PFSK-1 (cell line): ENCODE measurements at regions not wholly inside any gene's neighbourhood (a gene's known extent, or its start where the extent isn't known, plus 50 kb on each side); places are given as distances from the start of the nearest gene placed in this dataset.

Source experiments
- FOXP2 ChIP-seq: optimal IDR thresholded peaks from 2 replicates; pipeline ENCODE3; 2011; ENCODE audit warnings: borderline replicate concordance, control low read depth, inconsistent platforms; ENCODE audit not compliant: insufficient read depth; ENCODE audit errors: extremely low read length, extremely low read depth
- POLR2AphosphoS5 ChIP-seq: IDR thresholded peaks from 2 replicates; pipeline ENCODE4 v1.6.1; 2012; ENCODE audit warnings: low read depth, mild to moderate bottlenecking, control low read depth, low read length, moderate library complexity
- SIN3A ChIP-seq: IDR thresholded peaks from 2 replicates; pipeline ENCODE4 v1.6.1; 2012; ENCODE audit warnings: mild to moderate bottlenecking, low read length, moderate library complexity, borderline replicate concordance; ENCODE audit not compliant: insufficient read depth
- TAF1 ChIP-seq: IDR thresholded peaks from 2 replicates; pipeline ENCODE4 v1.6.1; 2012; ENCODE audit warnings: low read length, control low read depth, borderline replicate concordance; ENCODE audit not compliant: insufficient read depth
- TF ChIP-seq, protein P1 (sequence below), 2 experiments: IDR thresholded peaks; 2 replicates each; pipeline versions ENCODE4 v1.6.1 to v1.8.0; 2011 to 2012; ENCODE audit warnings: low read depth in 2 of 2, low read length in 2 of 2, control low read depth in 1 of 2, inconsistent platforms in 1 of 2, mild to moderate bottlenecking in 1 of 2, moderate library complexity in 1 of 2; ENCODE audit not compliant: insufficient read depth in 1 of 2

DNA sequence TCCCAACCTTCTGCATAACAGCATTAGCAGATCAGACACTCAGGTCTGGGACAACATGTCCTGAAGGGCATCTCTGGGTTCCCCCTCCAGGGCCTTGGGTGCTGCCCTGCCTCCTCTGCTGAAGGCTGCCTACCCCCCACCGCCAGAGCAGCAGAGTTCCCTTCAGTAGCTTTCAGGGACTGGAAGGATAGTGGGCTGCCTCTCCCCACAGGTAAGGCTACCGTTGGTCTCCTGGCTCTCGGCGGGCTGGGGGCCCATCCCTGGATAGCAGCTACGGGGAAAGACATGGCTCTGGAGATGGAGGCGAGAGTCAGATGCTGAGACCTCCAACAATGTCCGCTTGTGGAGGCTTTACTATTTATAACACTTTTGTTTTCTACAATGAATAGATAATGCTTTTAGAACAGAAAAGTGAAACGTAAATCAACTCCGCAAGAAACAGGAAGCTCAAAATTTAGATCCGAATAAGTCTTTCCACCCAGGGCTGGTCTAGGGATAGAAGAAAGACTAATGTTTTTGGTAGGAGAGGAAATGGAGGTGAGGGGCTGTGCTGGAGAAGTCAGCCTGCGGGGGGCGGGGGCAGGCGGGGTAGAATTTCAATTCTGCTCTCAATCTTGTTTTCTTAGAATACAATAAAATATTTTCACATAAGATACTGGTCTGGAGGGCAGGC, 58.4 kb downstream of the ARL4C start:
- TF ChIP-seq, protein P1, sequence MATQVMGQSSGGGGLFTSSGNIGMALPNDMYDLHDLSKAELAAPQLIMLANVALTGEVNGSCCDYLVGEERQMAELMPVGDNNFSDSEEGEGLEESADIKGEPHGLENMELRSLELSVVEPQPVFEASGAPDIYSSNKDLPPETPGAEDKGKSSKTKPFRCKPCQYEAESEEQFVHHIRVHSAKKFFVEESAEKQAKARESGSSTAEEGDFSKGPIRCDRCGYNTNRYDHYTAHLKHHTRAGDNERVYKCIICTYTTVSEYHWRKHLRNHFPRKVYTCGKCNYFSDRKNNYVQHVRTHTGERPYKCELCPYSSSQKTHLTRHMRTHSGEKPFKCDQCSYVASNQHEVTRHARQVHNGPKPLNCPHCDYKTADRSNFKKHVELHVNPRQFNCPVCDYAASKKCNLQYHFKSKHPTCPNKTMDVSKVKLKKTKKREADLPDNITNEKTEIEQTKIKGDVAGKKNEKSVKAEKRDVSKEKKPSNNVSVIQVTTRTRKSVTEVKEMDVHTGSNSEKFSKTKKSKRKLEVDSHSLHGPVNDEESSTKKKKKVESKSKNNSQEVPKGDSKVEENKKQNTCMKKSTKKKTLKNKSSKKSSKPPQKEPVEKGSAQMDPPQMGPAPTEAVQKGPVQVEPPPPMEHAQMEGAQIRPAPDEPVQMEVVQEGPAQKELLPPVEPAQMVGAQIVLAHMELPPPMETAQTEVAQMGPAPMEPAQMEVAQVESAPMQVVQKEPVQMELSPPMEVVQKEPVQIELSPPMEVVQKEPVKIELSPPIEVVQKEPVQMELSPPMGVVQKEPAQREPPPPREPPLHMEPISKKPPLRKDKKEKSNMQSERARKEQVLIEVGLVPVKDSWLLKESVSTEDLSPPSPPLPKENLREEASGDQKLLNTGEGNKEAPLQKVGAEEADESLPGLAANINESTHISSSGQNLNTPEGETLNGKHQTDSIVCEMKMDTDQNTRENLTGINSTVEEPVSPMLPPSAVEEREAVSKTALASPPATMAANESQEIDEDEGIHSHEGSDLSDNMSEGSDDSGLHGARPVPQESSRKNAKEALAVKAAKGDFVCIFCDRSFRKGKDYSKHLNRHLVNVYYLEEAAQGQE (IDR thresholded peaks at IDR 0.05; ENCODE audit: insufficient read depth in 1 of 2, low read depth in 2 of 2, low read length in 2 of 2), result no peak
- TF ChIP-seq FOXP2, result no peak
- TF ChIP-seq POLR2AphosphoS5, result no peak
- no peak for TF ChIP-seq SIN3A
- no peak for TF ChIP-seq TAF1

DNA sequence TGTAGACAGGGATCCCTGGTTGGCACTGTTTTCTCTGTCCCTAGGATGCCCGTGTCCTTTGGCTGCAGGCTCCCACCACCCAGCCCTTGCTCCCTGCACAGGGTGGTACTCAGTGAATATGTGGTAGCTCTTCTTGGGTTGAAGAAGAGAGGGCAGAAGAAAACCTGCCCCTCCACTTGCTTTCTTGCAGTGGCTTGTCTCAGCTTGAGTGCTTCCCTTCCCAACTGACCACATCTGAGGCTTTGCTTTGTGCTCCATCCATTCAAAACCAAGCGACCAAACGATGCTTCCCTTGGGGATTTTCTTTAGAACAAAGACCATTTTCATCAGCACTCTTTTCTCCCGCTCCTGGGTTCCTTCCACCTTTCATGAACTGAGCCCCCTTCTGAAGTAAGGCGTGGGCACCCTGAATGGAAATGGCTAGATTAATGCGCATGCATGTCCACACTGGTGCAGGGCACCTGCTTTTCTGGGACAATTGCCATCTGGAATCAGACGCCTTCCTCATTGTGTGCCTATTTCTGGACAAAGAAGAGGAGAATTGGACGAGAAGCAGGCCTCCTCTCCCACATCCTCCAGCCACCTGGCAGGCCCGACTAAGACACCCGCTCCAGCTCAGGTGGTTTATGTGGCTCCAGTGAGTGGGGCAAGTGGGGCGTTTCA, 59.1 kb downstream of the ARL4C start:
- TF ChIP-seq SIN3A (no peak), POLR2AphosphoS5 (no peak), TAF1 (no peak), FOXP2 (no peak)
- TF ChIP-seq, protein P1 (IDR thresholded peaks at IDR 0.05; ENCODE audit: insufficient read depth in 1 of 2, low read depth in 2 of 2, low read length in 2 of 2), result no peak

DNA sequence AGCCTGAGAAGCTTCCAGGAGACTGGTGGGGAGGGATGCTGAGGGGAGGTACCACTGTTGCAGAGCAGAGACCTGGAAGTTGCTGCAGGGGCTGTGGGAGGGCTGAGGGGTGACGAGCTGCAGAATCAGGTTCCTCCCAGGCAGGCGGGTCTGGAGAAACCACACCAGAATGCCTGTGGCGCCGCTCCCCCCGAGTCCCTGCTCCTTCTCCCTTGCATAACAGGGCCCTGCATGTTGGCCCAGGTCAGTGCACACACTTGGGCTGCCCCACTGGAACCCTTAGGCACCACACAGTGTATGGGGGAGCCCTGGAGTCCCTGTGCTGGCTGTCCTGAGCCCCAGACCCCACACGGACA, 60.4 kb downstream of the ARL4C start:
- TF ChIP-seq, protein P1 (IDR thresholded peaks at IDR 0.05; ENCODE audit: insufficient read depth in 1 of 2, low read depth in 2 of 2, low read length in 2 of 2), result no peak
- TF ChIP-seq POLR2AphosphoS5 (no peak), SIN3A (no peak), FOXP2 (no peak), TAF1 (no peak)

DNA sequence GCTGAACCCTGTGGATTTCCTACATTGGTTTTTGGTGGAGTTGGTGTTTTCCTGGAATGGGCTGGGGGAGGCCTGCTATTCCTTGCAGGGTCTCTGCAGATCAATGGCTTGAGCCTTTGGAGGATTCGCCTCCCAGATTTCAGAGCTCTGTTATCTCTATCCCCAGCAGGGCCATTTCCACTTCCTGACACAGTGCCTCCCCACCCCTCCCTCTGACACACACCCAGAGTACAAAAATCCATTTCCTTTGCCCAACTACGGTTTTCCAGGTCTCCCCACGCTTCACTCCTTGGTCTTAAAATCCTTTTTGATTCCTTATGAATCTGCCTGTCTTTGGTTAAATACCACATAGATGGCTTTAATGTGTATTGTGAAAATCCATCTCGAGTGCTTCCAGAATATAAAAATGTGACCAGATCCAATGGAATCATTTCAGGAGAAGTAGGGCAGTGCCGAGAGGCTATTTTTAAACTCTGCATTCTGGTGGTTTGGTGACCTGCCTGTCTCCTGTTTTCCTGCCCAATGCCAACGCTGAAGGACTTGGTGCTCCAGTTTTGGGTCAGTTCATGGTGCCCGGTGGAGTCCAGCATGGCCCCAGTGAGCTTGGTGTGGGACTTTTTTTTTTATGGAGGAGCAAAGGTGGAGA, 60.9 kb downstream of the ARL4C start:
- no peak for TF ChIP-seq TAF1
- TF ChIP-seq POLR2AphosphoS5, result no peak
- TF ChIP-seq, protein P1 (IDR thresholded peaks at IDR 0.05; ENCODE audit: insufficient read depth in 1 of 2, low read depth in 2 of 2, low read length in 2 of 2), result no peak
- no peak for TF ChIP-seq FOXP2
- TF ChIP-seq SIN3A, result no peak
